ENCODE measurements at regions not wholly inside any gene's neighbourhood (a gene's known extent, or its start where the extent isn't known, plus 50 kb on each side); places are given as distances from the start of the nearest gene placed in this dataset.

GRCh38 chr3:77869423-77869822, 829.5 kb downstream of the ROBO2 start:
- Histone ChIP-seq H3K27me3 (ENCODE audit: insufficient read depth, low read length) (no peaks in the 10 kb centered on the region), H3K9ac (ENCODE audit: low read depth, low read length) (no peak overlapping the region), H3K36me3 (ENCODE audit: insufficient read depth, low read depth, low read length) (no peaks in the 10 kb centered on the region), H3K9me3 (ENCODE audit: insufficient read depth, low read depth, low read length) (no peaks in the 10 kb centered on the region), H3K4me3 (ENCODE audit: low read length) (no peak overlapping the region), H3K27ac (ENCODE audit: low read length) (no peak overlapping the region), H3K4me1 (ENCODE audit: insufficient read depth, low read length) (no peaks in the 10 kb centered on the region)

- no peak overlapping the region for H3K9ac ChIP-seq (ENCODE audit: low read depth, low read length)
- H3K9me3 ChIP-seq (ENCODE audit: insufficient read depth, low read depth, low read length) = no peaks in the 10 kb centered on the region
- H3K27ac ChIP-seq (ENCODE audit: low read length) = no peak overlapping the region
- H3K4me3 ChIP-seq (ENCODE audit: low read length) = no peak overlapping the region
- no peaks in the 10 kb centered on the region for H3K4me1 ChIP-seq (ENCODE audit: insufficient read depth, low read length)
- no peaks in the 10 kb centered on the region for H3K27me3 ChIP-seq (ENCODE audit: insufficient read depth, low read length)
- no peaks in the 10 kb centered on the region for H3K36me3 ChIP-seq (ENCODE audit: insufficient read depth, low read depth, low read length)
Measured at GRCh38 chr3:77871436-77871835, 831.5 kb downstream of the ROBO2 start.

GRCh38 chr3:77873598-77873997, 833.7 kb downstream of the ROBO2 start:
- Histone ChIP-seq H3K27ac (ENCODE audit: low read length) (no peak overlapping the region), H3K9ac (ENCODE audit: low read depth, low read length) (no peak overlapping the region), H3K4me3 (ENCODE audit: low read length) (no peak overlapping the region), H3K27me3 (ENCODE audit: insufficient read depth, low read length) (no peaks in the 10 kb centered on the region), H3K9me3 (ENCODE audit: insufficient read depth, low read depth, low read length) (no peaks in the 10 kb centered on the region), H3K36me3 (ENCODE audit: insufficient read depth, low read depth, low read length) (no peaks in the 10 kb centered on the region), H3K4me1 (ENCODE audit: insufficient read depth, low read length) (no peaks in the 10 kb centered on the region)

- Histone ChIP-seq H3K9ac (ENCODE audit: low read depth, low read length) (no peak overlapping the region), H3K4me1 (ENCODE audit: insufficient read depth, low read length) (no peaks in the 10 kb centered on the region), H3K36me3 (ENCODE audit: insufficient read depth, low read depth, low read length) (no peaks in the 10 kb centered on the region), H3K4me3 (ENCODE audit: low read length) (no peak overlapping the region), H3K9me3 (ENCODE audit: insufficient read depth, low read depth, low read length) (no peaks in the 10 kb centered on the region), H3K27me3 (ENCODE audit: insufficient read depth, low read length) (no peaks in the 10 kb centered on the region), H3K27ac (ENCODE audit: low read length) (no peak overlapping the region)
Measured at GRCh38 chr3:77885381-77885780, 845.5 kb downstream of the ROBO2 start.

GRCh38 chr3:77887611-77888010, 847.7 kb downstream of the ROBO2 start:
- H3K9ac ChIP-seq (ENCODE audit: low read depth, low read length) = no peak overlapping the region

GRCh38 chr3:77889616-77890015, 849.7 kb downstream of the ROBO2 start:
- H3K4me3 ChIP-seq (ENCODE audit: low read length) = no peak overlapping the region

More at GRCh38 chr3:77887611-77888010, 847.7 kb downstream of the ROBO2 start:
- Histone ChIP-seq H3K9me3 (ENCODE audit: insufficient read depth, low read depth, low read length) (no peaks in the 10 kb centered on the region), H3K27me3 (ENCODE audit: insufficient read depth, low read length) (no peaks in the 10 kb centered on the region), H3K4me1 (ENCODE audit: insufficient read depth, low read length) (no peaks in the 10 kb centered on the region), H3K27ac (ENCODE audit: low read length) (no peak overlapping the region), H3K36me3 (ENCODE audit: insufficient read depth, low read depth, low read length) (no peaks in the 10 kb centered on the region), H3K4me3 (ENCODE audit: low read length) (no peak overlapping the region)

GRCh38 chr3:77898621-77899020, 858.7 kb downstream of the ROBO2 start:
- H3K9ac ChIP-seq (ENCODE audit: low read depth, low read length) = no peak overlapping the region
- H3K4me3 ChIP-seq (ENCODE audit: low read length) = no peak overlapping the region
- peaks cover 8% of the 10 kb centered on the region; the same call in 1 of the 2 replicates for H3K9me3 ChIP-seq (ENCODE audit: insufficient read depth, low read depth, low read length)
- no peak overlapping the region for H3K27ac ChIP-seq (ENCODE audit: low read length)
- H3K4me1 ChIP-seq (ENCODE audit: insufficient read depth, low read length) = no peaks in the 10 kb centered on the region
- H3K27me3 ChIP-seq (ENCODE audit: insufficient read depth, low read length) = no peaks in the 10 kb centered on the region
- no peaks in the 10 kb centered on the region for H3K36me3 ChIP-seq (ENCODE audit: insufficient read depth, low read depth, low read length)

More at GRCh38 chr3:77889616-77890015, 849.7 kb downstream of the ROBO2 start:
- Histone ChIP-seq H3K36me3 (ENCODE audit: insufficient read depth, low read depth, low read length) (no peaks in the 10 kb centered on the region), H3K27ac (ENCODE audit: low read length) (no peak overlapping the region), H3K27me3 (ENCODE audit: insufficient read depth, low read length) (no peaks in the 10 kb centered on the region), H3K9ac (ENCODE audit: low read depth, low read length) (no peak overlapping the region), H3K4me1 (ENCODE audit: insufficient read depth, low read length) (no peaks in the 10 kb centered on the region), H3K9me3 (ENCODE audit: insufficient read depth, low read depth, low read length) (no peaks in the 10 kb centered on the region)

- Histone ChIP-seq H3K4me3 (ENCODE audit: low read length) (no peak overlapping the region), H3K36me3 (ENCODE audit: insufficient read depth, low read depth, low read length) (no peaks in the 10 kb centered on the region), H3K4me1 (ENCODE audit: insufficient read depth, low read length) (no peaks in the 10 kb centered on the region), H3K9ac (ENCODE audit: low read depth, low read length) (no peak overlapping the region), H3K9me3 (ENCODE audit: insufficient read depth, low read depth, low read length) (no peaks in the 10 kb centered on the region; the same call in 1 of the 2 replicates), H3K27ac (ENCODE audit: low read length) (no peak overlapping the region), H3K27me3 (ENCODE audit: insufficient read depth, low read length) (no peaks in the 10 kb centered on the region)
Measured at GRCh38 chr3:77902675-77903074, 862.8 kb downstream of the ROBO2 start.

GRCh38 chr3:77906102-77906709, 866.3 kb downstream of the ROBO2 start:
- no peak overlapping the region for H3K4me3 ChIP-seq (ENCODE audit: low read length)
- no peaks in the 10 kb centered on the region for H3K36me3 ChIP-seq (ENCODE audit: insufficient read depth, low read depth, low read length)
- no peak overlapping the region for H3K9ac ChIP-seq (ENCODE audit: low read depth, low read length)
- no peaks in the 10 kb centered on the region for H3K27me3 ChIP-seq (ENCODE audit: insufficient read depth, low read length)
- H3K27ac ChIP-seq (ENCODE audit: low read length) = no peak overlapping the region
- no peaks in the 10 kb centered on the region for H3K9me3 ChIP-seq (ENCODE audit: insufficient read depth, low read depth, low read length)
- H3K4me1 ChIP-seq (ENCODE audit: insufficient read depth, low read length) = no peaks in the 10 kb centered on the region

GRCh38 chr3:77913524-77914174, 873.8 kb downstream of the ROBO2 start:
- no peak overlapping the region for H3K9ac ChIP-seq (ENCODE audit: low read depth, low read length)
- no peaks in the 10 kb centered on the region for H3K27me3 ChIP-seq (ENCODE audit: insufficient read depth, low read length)
- no peaks in the 10 kb centered on the region for H3K36me3 ChIP-seq (ENCODE audit: insufficient read depth, low read depth, low read length)
- H3K4me1 ChIP-seq (ENCODE audit: insufficient read depth, low read length) = no peaks in the 10 kb centered on the region; the same call in 1 of the 2 replicates
- H3K27ac ChIP-seq (ENCODE audit: low read length) = no peak overlapping the region
- H3K4me3 ChIP-seq (ENCODE audit: low read length) = no peak overlapping the region
- no peaks in the 10 kb centered on the region; the same call in 1 of the 2 replicates for H3K9me3 ChIP-seq (ENCODE audit: insufficient read depth, low read depth, low read length)

GRCh38 chr3:77915336-77915735, 875.4 kb downstream of the ROBO2 start:
- Histone ChIP-seq H3K4me1 (ENCODE audit: insufficient read depth, low read length) (no peaks in the 10 kb centered on the region; the same call in 1 of the 2 replicates), H3K27ac (ENCODE audit: low read length) (no peak overlapping the region), H3K9ac (ENCODE audit: low read depth, low read length) (no peak overlapping the region), H3K4me3 (ENCODE audit: low read length) (no peak overlapping the region), H3K36me3 (ENCODE audit: insufficient read depth, low read depth, low read length) (no peaks in the 10 kb centered on the region), H3K27me3 (ENCODE audit: insufficient read depth, low read length) (no peaks in the 10 kb centered on the region), H3K9me3 (ENCODE audit: insufficient read depth, low read depth, low read length) (peaks cover 17% of the 10 kb centered on the region; the same call in 1 of the 2 replicates)

GRCh38 chr3:77917225-77917624, 877.3 kb downstream of the ROBO2 start:
- no peaks in the 10 kb centered on the region; the same call in 1 of the 2 replicates for H3K4me1 ChIP-seq (ENCODE audit: insufficient read depth, low read length)
- no peaks in the 10 kb centered on the region for H3K27me3 ChIP-seq (ENCODE audit: insufficient read depth, low read length)
- 0 out of 2 replicates have a peak, but pooled peaks cover 5% of the 10 kb centered on the region for H3K36me3 ChIP-seq (ENCODE audit: insufficient read depth, low read depth, low read length)
- no peak overlapping the region for H3K27ac ChIP-seq (ENCODE audit: low read length)
- H3K4me3 ChIP-seq (ENCODE audit: low read length) = peak overlapping the region; percentile 11; the same call in 1 of the 2 replicates
- H3K9ac ChIP-seq (ENCODE audit: low read depth, low read length) = no peak overlapping the region
- H3K9me3 ChIP-seq (ENCODE audit: insufficient read depth, low read depth, low read length) = peaks cover 33% of the 10 kb centered on the region

Data from iPS-20b (cell line).